ENCODE measurements at regions not wholly inside any gene's neighbourhood (a gene's known extent, or its start where the extent isn't known, plus 50 kb on each side); places are given as distances from the start of the nearest gene placed in this dataset.
A peak's percentile ranks its signal among the peaks of the same experiment; 100 is the strongest.

- Histone ChIP-seq H2AFZ (ENCODE audit: low read length) (no peak overlapping the region), H3K9me2 (replicated peaks; ENCODE audit: insufficient read depth, low read length) (no peaks in the 10 kb centered on the region), H3K4me2 (ENCODE audit: low read depth, low read length, poor library complexity, severe bottlenecking) (no peak overlapping the region), H3K27me3 (ENCODE audit: low read length) (0 out of 2 replicates have a peak, but pooled peaks cover 3% of the 10 kb centered on the region), H3K4me3 (ENCODE audit: low read length) (no peak overlapping the region), H3K36me3 (ENCODE audit: insufficient read depth, low read length) (no peaks in the 10 kb centered on the region), H3K4me1 (ENCODE audit: low read length) (peaks cover 5% of the 10 kb centered on the region), H3K27ac (ENCODE audit: low read length) (no peak overlapping the region), H3K9me3 (ENCODE audit: low read length) (no peaks in the 10 kb centered on the region), H3K9ac (ENCODE audit: low read length) (no peak overlapping the region), H4K20me1 (ENCODE audit: insufficient read depth, low read depth, low read length) (no peaks in the 10 kb centered on the region), H3K79me2 (ENCODE audit: low read length) (no peaks in the 10 kb centered on the region)
- DNase-seq, result no peak
These were observed 192.2 kb upstream of the TBX20 start for GRCh38 chr7:35446091-35446490.

GRCh38 chr7:35437619-35438275 lies 183.8 kb upstream of the TBX20 start:
- DNase-seq, result no peak

GRCh38 chr7:35436452-35436851 lies 182.6 kb upstream of the TBX20 start:
- Histone ChIP-seq H3K9me2 (replicated peaks; ENCODE audit: insufficient read depth, low read length) (no peaks in the 10 kb centered on the region), H3K27ac (ENCODE audit: low read length) (no peak overlapping the region), H3K9ac (ENCODE audit: low read length) (no peak overlapping the region), H3K4me2 (ENCODE audit: low read depth, low read length, poor library complexity, severe bottlenecking) (no peak overlapping the region), H3K79me2 (ENCODE audit: low read length) (no peaks in the 10 kb centered on the region), H3K4me3 (ENCODE audit: low read length) (no peak overlapping the region), H2AFZ (ENCODE audit: low read length) (no peak overlapping the region), H3K4me1 (ENCODE audit: low read length) (no peaks in the 10 kb centered on the region), H4K20me1 (ENCODE audit: insufficient read depth, low read depth, low read length) (no peaks in the 10 kb centered on the region), H3K9me3 (ENCODE audit: low read length) (no peaks in the 10 kb centered on the region), H3K36me3 (ENCODE audit: insufficient read depth, low read length) (no peaks in the 10 kb centered on the region), H3K27me3 (ENCODE audit: low read length) (no peaks in the 10 kb centered on the region)
- no peak for DNase-seq

More at GRCh38 chr7:35437619-35438275, 183.8 kb upstream of the TBX20 start:
- Histone ChIP-seq H3K27ac (ENCODE audit: low read length) (no peak overlapping the region), H3K27me3 (ENCODE audit: low read length) (no peaks in the 10 kb centered on the region), H3K4me1 (ENCODE audit: low read length) (no peaks in the 10 kb centered on the region), H3K9ac (ENCODE audit: low read length) (no peak overlapping the region), H3K9me2 (replicated peaks; ENCODE audit: insufficient read depth, low read length) (no peaks in the 10 kb centered on the region), H3K9me3 (ENCODE audit: low read length) (no peaks in the 10 kb centered on the region), H2AFZ (ENCODE audit: low read length) (no peak overlapping the region), H4K20me1 (ENCODE audit: insufficient read depth, low read depth, low read length) (no peaks in the 10 kb centered on the region), H3K36me3 (ENCODE audit: insufficient read depth, low read length) (no peaks in the 10 kb centered on the region), H3K4me3 (ENCODE audit: low read length) (no peak overlapping the region), H3K79me2 (ENCODE audit: low read length) (no peaks in the 10 kb centered on the region), H3K4me2 (ENCODE audit: low read depth, low read length, poor library complexity, severe bottlenecking) (no peak overlapping the region)

- Histone ChIP-seq H3K9me3 (ENCODE audit: low read length) (no peaks in the 10 kb centered on the region), H3K9me2 (replicated peaks; ENCODE audit: insufficient read depth, low read length) (no peaks in the 10 kb centered on the region), H3K27ac (ENCODE audit: low read length) (no peak overlapping the region), H3K4me2 (ENCODE audit: low read depth, low read length, poor library complexity, severe bottlenecking) (no peak overlapping the region), H3K4me3 (ENCODE audit: low read length) (no peak overlapping the region), H3K79me2 (ENCODE audit: low read length) (no peaks in the 10 kb centered on the region), H3K27me3 (ENCODE audit: low read length) (no peaks in the 10 kb centered on the region), H2AFZ (ENCODE audit: low read length) (no peak overlapping the region), H3K36me3 (ENCODE audit: insufficient read depth, low read length) (no peaks in the 10 kb centered on the region), H3K4me1 (ENCODE audit: low read length) (no peaks in the 10 kb centered on the region), H4K20me1 (ENCODE audit: insufficient read depth, low read depth, low read length) (no peaks in the 10 kb centered on the region), H3K9ac (ENCODE audit: low read length) (no peak overlapping the region)
- DNase-seq, result peak; percentile 82
These were observed 176.8 kb upstream of the TBX20 start for GRCh38 chr7:35430547-35431153.

DNA sequence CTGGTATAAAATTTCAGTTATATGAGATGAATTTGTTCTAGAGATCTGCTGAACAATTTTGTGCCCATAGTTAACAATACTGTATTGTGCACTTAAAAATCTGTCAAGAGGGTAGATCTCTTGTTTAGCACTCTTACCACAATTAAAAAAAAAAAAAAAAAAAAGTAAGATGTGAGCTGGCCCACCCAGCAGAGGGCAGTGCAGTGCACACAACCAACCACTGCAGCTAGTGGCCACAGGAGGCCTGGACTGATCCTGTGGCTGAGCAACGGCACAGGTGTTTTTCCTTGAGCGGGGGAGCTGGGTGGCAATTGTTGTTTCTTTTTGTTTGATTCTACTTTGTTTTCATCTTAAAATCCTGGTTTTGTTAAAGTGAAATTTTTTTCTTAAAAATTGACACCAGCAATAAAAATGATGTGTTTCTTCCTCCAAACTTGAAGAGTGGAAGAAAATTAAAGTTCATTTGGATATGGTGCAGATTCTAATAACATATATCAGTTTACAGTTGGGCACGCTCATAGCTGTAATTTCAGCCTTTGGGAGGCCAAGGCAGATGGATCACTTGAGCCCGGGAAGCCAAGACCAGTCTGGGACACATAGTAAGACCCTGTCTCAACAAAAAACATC lies 171.1 kb upstream of the TBX20 start:
- Histone ChIP-seq H3K4me1 (ENCODE audit: low read length) (no peaks in the 10 kb centered on the region), H4K20me1 (ENCODE audit: insufficient read depth, low read depth, low read length) (no peaks in the 10 kb centered on the region), H3K9me2 (replicated peaks; ENCODE audit: insufficient read depth, low read length) (no peaks in the 10 kb centered on the region), H3K79me2 (ENCODE audit: low read length) (no peaks in the 10 kb centered on the region), H3K27me3 (ENCODE audit: low read length) (no peaks in the 10 kb centered on the region), H3K4me2 (ENCODE audit: low read depth, low read length, poor library complexity, severe bottlenecking) (no peak overlapping the region), H3K9me3 (ENCODE audit: low read length) (no peaks in the 10 kb centered on the region), H3K9ac (ENCODE audit: low read length) (no peak overlapping the region), H2AFZ (ENCODE audit: low read length) (no peak overlapping the region), H3K4me3 (ENCODE audit: low read length) (no peak overlapping the region), H3K36me3 (ENCODE audit: insufficient read depth, low read length) (no peaks in the 10 kb centered on the region), H3K27ac (ENCODE audit: low read length) (no peak overlapping the region)
- peak; percentile 82 for DNase-seq

DNA sequence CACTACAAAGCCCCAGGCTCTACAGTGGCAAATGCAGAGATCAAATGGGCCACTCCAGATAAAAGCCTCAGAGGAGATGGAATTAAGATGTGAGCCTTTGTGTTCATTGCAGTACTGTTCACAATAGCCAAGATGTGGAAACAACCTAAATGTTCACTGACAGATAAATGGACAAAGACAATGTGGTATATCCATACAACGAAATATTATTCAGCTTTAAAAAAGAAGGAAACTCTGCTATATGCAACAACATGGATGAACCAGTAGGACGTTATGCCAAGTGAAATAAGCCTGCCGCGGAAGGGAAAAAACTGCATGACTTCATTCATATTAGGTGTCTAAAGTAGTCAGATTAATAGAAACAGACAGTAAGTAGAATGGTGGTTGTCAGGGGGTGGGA lies 170.5 kb upstream of the TBX20 start:
- no peak for DNase-seq
- Histone ChIP-seq H3K9me2 (replicated peaks; ENCODE audit: insufficient read depth, low read length) (no peaks in the 10 kb centered on the region), H3K9ac (ENCODE audit: low read length) (no peak overlapping the region), H3K27ac (ENCODE audit: low read length) (no peak overlapping the region), H3K4me2 (ENCODE audit: low read depth, low read length, poor library complexity, severe bottlenecking) (no peak overlapping the region), H4K20me1 (ENCODE audit: insufficient read depth, low read depth, low read length) (no peaks in the 10 kb centered on the region), H3K4me1 (ENCODE audit: low read length) (no peaks in the 10 kb centered on the region), H3K9me3 (ENCODE audit: low read length) (no peaks in the 10 kb centered on the region), H3K27me3 (ENCODE audit: low read length) (no peaks in the 10 kb centered on the region), H2AFZ (ENCODE audit: low read length) (no peak overlapping the region), H3K4me3 (ENCODE audit: low read length) (no peak overlapping the region), H3K79me2 (ENCODE audit: low read length) (no peaks in the 10 kb centered on the region), H3K36me3 (ENCODE audit: insufficient read depth, low read length) (no peaks in the 10 kb centered on the region)

DNA sequence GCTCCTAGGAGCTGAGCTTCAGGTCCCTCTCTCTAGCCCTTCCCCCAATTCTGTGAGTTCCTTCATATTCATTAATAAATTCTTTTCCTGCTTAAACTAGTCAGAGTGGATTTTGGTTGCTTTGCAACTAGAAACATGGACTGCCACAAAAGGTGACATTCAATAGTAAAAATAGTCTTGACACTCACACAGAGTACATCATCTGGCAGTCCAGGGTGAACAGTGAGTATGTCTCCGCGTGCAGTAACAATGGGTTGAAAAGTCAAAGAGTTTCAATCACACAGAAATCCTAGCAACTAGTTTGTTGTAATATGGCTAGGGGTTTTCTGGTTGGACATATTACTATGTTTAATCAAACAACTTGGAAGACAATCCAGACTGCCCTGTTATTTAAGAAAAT lies 168.8 kb upstream of the TBX20 start:
- Histone ChIP-seq H2AFZ (ENCODE audit: low read length) (no peak overlapping the region), H3K4me3 (ENCODE audit: low read length) (no peak overlapping the region), H3K27ac (ENCODE audit: low read length) (no peak overlapping the region), H3K4me2 (ENCODE audit: low read depth, low read length, poor library complexity, severe bottlenecking) (no peak overlapping the region), H4K20me1 (ENCODE audit: insufficient read depth, low read depth, low read length) (no peaks in the 10 kb centered on the region), H3K4me1 (ENCODE audit: low read length) (no peaks in the 10 kb centered on the region), H3K9ac (ENCODE audit: low read length) (no peak overlapping the region), H3K36me3 (ENCODE audit: insufficient read depth, low read length) (no peaks in the 10 kb centered on the region), H3K79me2 (ENCODE audit: low read length) (no peaks in the 10 kb centered on the region), H3K27me3 (ENCODE audit: low read length) (no peaks in the 10 kb centered on the region), H3K9me2 (replicated peaks; ENCODE audit: insufficient read depth, low read length) (no peaks in the 10 kb centered on the region), H3K9me3 (ENCODE audit: low read length) (no peaks in the 10 kb centered on the region)
- no peak for DNase-seq

DNA sequence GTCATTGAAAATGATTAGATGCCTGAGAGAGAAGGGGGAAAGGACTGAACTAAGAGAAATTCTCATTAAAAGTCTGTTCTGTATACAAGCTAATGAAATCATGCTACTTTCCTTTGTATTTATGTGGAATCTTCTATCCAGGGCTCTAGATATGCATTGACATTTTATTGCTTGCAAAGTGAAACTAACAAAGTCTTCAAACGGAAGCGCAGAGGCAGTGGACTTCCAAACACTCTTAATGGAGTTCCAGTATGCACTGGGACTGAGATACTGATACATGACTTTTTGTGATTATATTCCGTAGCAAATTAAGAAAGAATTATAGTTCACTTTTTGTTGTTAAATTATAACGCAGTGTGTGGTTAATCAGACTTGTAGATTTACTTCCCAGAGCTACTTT lies 166.8 kb upstream of the TBX20 start:
- H3K79me2 ChIP-seq (ENCODE audit: low read length), result no peaks in the 10 kb centered on the region
- DNase-seq, result no peak
- H3K27me3 ChIP-seq (ENCODE audit: low read length), result no peaks in the 10 kb centered on the region
- H3K9me2 ChIP-seq (replicated peaks; ENCODE audit: insufficient read depth, low read length), result no peaks in the 10 kb centered on the region
- H3K4me3 ChIP-seq (ENCODE audit: low read length), result no peak overlapping the region
- H3K36me3 ChIP-seq (ENCODE audit: insufficient read depth, low read length), result no peaks in the 10 kb centered on the region
- no peak overlapping the region for H3K27ac ChIP-seq (ENCODE audit: low read length)
- no peaks in the 10 kb centered on the region for H3K9me3 ChIP-seq (ENCODE audit: low read length)
- no peak overlapping the region for H2AFZ ChIP-seq (ENCODE audit: low read length)
- H3K4me1 ChIP-seq (ENCODE audit: low read length), result no peaks in the 10 kb centered on the region
- no peak overlapping the region for H3K4me2 ChIP-seq (ENCODE audit: low read depth, low read length, poor library complexity, severe bottlenecking)
- no peaks in the 10 kb centered on the region for H4K20me1 ChIP-seq (ENCODE audit: insufficient read depth, low read depth, low read length)
- H3K9ac ChIP-seq (ENCODE audit: low read length), result no peak overlapping the region

All from Karpas-422 (cell line).